ENCODE measurements at regions not wholly inside any gene's neighbourhood (a gene's known extent, or its start where the extent isn't known, plus 50 kb on each side); places are given as distances from the start of the nearest gene placed in this dataset.

DNA sequence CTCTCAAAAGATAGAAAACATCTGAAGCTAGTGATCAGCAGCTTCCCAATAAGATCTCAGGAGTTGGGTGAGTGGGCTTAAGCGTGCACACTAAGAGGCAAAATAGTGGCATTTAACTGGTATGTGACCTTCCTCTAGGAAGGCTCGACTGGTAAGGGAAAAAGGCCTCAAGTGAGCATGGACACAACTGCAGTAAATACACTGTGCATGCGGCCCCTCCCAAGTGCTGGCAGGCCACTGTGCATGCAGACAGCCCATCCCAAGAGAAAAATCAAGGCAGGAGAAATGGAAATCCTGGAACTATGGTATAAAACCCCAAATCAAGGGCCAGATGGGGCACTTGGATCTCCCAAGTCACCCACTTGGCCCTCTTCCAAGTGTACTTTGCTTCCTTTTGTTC is 112.7 kb downstream of the SMC2 start:
- TF ChIP-seq, protein P1, sequence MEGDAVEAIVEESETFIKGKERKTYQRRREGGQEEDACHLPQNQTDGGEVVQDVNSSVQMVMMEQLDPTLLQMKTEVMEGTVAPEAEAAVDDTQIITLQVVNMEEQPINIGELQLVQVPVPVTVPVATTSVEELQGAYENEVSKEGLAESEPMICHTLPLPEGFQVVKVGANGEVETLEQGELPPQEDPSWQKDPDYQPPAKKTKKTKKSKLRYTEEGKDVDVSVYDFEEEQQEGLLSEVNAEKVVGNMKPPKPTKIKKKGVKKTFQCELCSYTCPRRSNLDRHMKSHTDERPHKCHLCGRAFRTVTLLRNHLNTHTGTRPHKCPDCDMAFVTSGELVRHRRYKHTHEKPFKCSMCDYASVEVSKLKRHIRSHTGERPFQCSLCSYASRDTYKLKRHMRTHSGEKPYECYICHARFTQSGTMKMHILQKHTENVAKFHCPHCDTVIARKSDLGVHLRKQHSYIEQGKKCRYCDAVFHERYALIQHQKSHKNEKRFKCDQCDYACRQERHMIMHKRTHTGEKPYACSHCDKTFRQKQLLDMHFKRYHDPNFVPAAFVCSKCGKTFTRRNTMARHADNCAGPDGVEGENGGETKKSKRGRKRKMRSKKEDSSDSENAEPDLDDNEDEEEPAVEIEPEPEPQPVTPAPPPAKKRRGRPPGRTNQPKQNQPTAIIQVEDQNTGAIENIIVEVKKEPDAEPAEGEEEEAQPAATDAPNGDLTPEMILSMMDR (IDR thresholded peaks at IDR 0.05; ENCODE audit: low read length): no peak
- no peak for TF ChIP-seq EZH2 (IDR thresholded peaks at IDR 0.05; ENCODE audit: borderline replicate concordance, low read length)
